CD14-positive monocyte (primary cell): ENCODE measurements at regions not wholly inside any gene's neighbourhood (a gene's known extent, or its start where the extent isn't known, plus 50 kb on each side); places are given as distances from the start of the nearest gene placed in this dataset.

Source experiments
- DNase-seq, 3 donors: peaks; one replicate each; pipeline ENCODE4 v3.0.0-alpha.2; 2011 to 2022
- H2AFZ ChIP-seq: 2 replicates; pipeline ENCODE4 v1.6.0; 2012; ENCODE audit warnings: mild to moderate bottlenecking, low read depth, low read length, inconsistent platforms; ENCODE audit not compliant: insufficient read depth, poor library complexity, severe bottlenecking
- H3K27ac ChIP-seq, 2 donors: 1 replicate in 1 of 2; 2 replicates in 1 of 2; pipeline ENCODE4 v1.5.1; 2012 to 2013; ENCODE audit warnings: low read length in 2 of 2, control low read depth in 1 of 2, inconsistent platforms in 1 of 2, low read depth in 1 of 2, mild to moderate bottlenecking in 1 of 2
- H3K27me3 ChIP-seq, 2 donors: one replicate each; pipeline versions ENCODE4 v1.6.0 to v1.6.1; 2011 to 2013; ENCODE audit warnings: low read length in 2 of 2; ENCODE audit not compliant: control insufficient read depth in 2 of 2, insufficient read depth in 2 of 2
- H3K36me3 ChIP-seq, 2 donors: replicated peaks in 1 of 2; 1 replicate in 1 of 2; 2 replicates in 1 of 2; pipeline versions ENCODE4 v1.5.1 to v1.6.1; 2012 to 2013; ENCODE audit warnings: low read length in 2 of 2, control low read depth in 1 of 2, inconsistent platforms in 1 of 2, mild to moderate bottlenecking in 1 of 2; ENCODE audit not compliant: insufficient read depth in 2 of 2, control insufficient read depth in 1 of 2
- H3K4me1 ChIP-seq, 2 donors: 1 replicate in 1 of 2; 2 replicates in 1 of 2; pipeline versions ENCODE4 v1.5.1 to v1.6.1; 2012 to 2013; ENCODE audit warnings: low read length in 2 of 2, control low read depth in 1 of 2, inconsistent platforms in 1 of 2, mild to moderate bottlenecking in 1 of 2, moderate library complexity in 1 of 2; ENCODE audit not compliant: insufficient read depth in 2 of 2, control insufficient read depth in 1 of 2
- H3K4me2 ChIP-seq: replicated peaks from 2 replicates; pipeline ENCODE3; 2012; ENCODE audit warnings: low read length, moderate library complexity, mild to moderate bottlenecking; ENCODE audit not compliant: poor library complexity, severe bottlenecking; ENCODE audit errors: extremely low read depth
- H3K4me3 ChIP-seq, 3 experiments: fragments of 200-600 bp in 1 of 3; sonication (generic) in 1 of 3; replicated peaks in 1 of 3; 1 replicate in 2 of 3; 2 replicates in 1 of 3; pipeline ENCODE4 v1.5.1; 2011 to 2013; ENCODE audit warnings: low read length in 3 of 3, mild to moderate bottlenecking in 3 of 3, control low read depth in 2 of 3, low read depth in 2 of 3, inconsistent platforms in 1 of 3, moderate library complexity in 1 of 3
- H3K79me2 ChIP-seq: 2 replicates; pipeline ENCODE4 v1.6.0; 2012; ENCODE audit warnings: mild to moderate bottlenecking, control low read depth, inconsistent platforms, low read length, moderate library complexity; ENCODE audit not compliant: insufficient read depth
- H3K9ac ChIP-seq: 2 replicates; pipeline ENCODE4 v1.6.0; 2017; ENCODE audit warnings: low read length, mild to moderate bottlenecking; ENCODE audit not compliant: insufficient read depth, poor library complexity, severe bottlenecking
- H3K9me3 ChIP-seq, 2 donors: replicated peaks in 1 of 2; 1 replicate in 1 of 2; 2 replicates in 1 of 2; pipeline versions ENCODE4 v1.5.1 to v1.6.1; 2012 to 2013; ENCODE audit warnings: low read length in 2 of 2, control low read depth in 1 of 2; ENCODE audit not compliant: control insufficient read depth in 1 of 2, insufficient read depth in 1 of 2
- H4K20me1 ChIP-seq: 2 replicates; pipeline ENCODE4 v1.6.0; 2012; ENCODE audit warnings: mild to moderate bottlenecking, low read length, control low read depth, moderate library complexity; ENCODE audit not compliant: insufficient read depth
- H3K27ac Mint-ChIP-seq, 7 donors: one replicate each; pipeline ENCODE4 v1.8.0; 2020; ENCODE audit warnings: mild to moderate bottlenecking in 7 of 7, mixed read lengths in 7 of 7, moderate library complexity in 6 of 7, inconsistent platforms in 2 of 7
- H3K27me3 Mint-ChIP-seq, 3 donors: one replicate each; pipeline ENCODE4 v1.8.0; 2021 to 2022; ENCODE audit warnings: low read depth in 3 of 3, mild to moderate bottlenecking in 3 of 3, mixed read lengths in 3 of 3, moderate library complexity in 3 of 3, inconsistent platforms in 1 of 3
- H3K36me3 Mint-ChIP-seq, 2 donors: one replicate each; pipeline ENCODE4 v1.8.0; 2020; ENCODE audit warnings: mixed read lengths in 2 of 2, inconsistent platforms in 1 of 2, mild to moderate bottlenecking in 1 of 2
- H3K4me1 Mint-ChIP-seq: one replicate; pipeline ENCODE4 v1.8.0; 2020; ENCODE audit warnings: mild to moderate bottlenecking, mixed read lengths
- H3K4me3 Mint-ChIP-seq, 2 donors: one replicate each; pipeline ENCODE4 v1.8.0; 2020; ENCODE audit warnings: mild to moderate bottlenecking in 2 of 2, mixed read lengths in 2 of 2, moderate library complexity in 1 of 2
- H3K9me3 Mint-ChIP-seq, 7 donors: one replicate each; pipeline ENCODE4 v1.8.0; 2020 to 2022; ENCODE audit warnings: mixed read lengths in 7 of 7, mild to moderate bottlenecking in 6 of 7, moderate library complexity in 6 of 7, inconsistent platforms in 2 of 7
- WGBS: methylation state at CpG from one replicate; pipeline ENCODE4 v1.1.5; 2013; ENCODE audit warnings: missing lambda C conversion rate; ENCODE audit not compliant: insufficient coverage; 5-methylcytosine and 5-hydroxymethylcytosine counted together
- intact Hi-C, 2 donors: fragments of 100-400 bp; cut with micrococcal nuclease; formaldehyde crosslinking; loops; one replicate each; pipeline versions ENCODE4 v1.15.0 to v1.15.1; 2023
- TF ChIP-seq, protein P1 (sequence below): fragments of 200-600 bp; IDR thresholded peaks from one replicate; pipeline ENCODE4 v1.8.0; 2022; ENCODE audit warnings: antibody characterized with exemption, mild to moderate bottlenecking

DNA sequence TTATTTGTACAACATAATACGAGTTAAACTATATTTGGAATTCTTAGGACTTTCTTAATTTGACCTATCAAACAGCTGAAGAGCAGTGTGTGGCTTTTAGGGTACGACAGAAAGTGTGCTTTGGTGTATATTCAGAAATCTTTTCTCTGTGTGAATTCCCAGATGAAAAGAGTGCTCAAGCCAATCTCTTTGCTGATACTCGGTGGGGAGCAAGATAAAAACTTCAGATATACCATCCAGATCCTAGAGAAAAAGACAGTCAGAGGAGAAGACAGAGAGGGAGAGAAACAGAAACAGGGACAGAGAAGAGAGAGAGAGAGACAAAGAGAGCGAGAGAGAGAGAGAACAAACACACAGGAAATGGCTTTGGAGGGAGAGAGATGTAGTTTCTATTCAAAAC is 658.3 kb upstream of the CPEB2 start:
- H3K4me1 Mint-ChIP-seq: peaks cover 24% of the 10 kb centered on the region
- WGBS: no CpG with 5 or more reads among the region's 4 CpGs
- H3K4me3 Mint-ChIP-seq: no peak overlapping the region
- Histone ChIP-seq H3K27me3 (no peaks in the 10 kb centered on the region), H3K4me3 (no peak overlapping the region), H4K20me1 (no peaks in the 10 kb centered on the region), H3K79me2 (no peaks in the 10 kb centered on the region), H3K36me3 (no peaks in the 10 kb centered on the region), H2AFZ (no peak overlapping the region), H3K4me1 (peaks cover 16 to 44% of the 10 kb centered on the region in 2 donors), H3K9ac (no peak overlapping the region), H3K4me2 (no peak overlapping the region), H3K27ac (no peak overlapping the region), H3K9me3 (no peaks in the 10 kb centered on the region)
- DNase-seq: no peak
- intact Hi-C loops: loop anchor here in 1 of 2 donors (10.0 kb wide), 1 partner anchor 219 kb away; no protein-coding TSS in a partner anchor
- TF ChIP-seq, protein P1, sequence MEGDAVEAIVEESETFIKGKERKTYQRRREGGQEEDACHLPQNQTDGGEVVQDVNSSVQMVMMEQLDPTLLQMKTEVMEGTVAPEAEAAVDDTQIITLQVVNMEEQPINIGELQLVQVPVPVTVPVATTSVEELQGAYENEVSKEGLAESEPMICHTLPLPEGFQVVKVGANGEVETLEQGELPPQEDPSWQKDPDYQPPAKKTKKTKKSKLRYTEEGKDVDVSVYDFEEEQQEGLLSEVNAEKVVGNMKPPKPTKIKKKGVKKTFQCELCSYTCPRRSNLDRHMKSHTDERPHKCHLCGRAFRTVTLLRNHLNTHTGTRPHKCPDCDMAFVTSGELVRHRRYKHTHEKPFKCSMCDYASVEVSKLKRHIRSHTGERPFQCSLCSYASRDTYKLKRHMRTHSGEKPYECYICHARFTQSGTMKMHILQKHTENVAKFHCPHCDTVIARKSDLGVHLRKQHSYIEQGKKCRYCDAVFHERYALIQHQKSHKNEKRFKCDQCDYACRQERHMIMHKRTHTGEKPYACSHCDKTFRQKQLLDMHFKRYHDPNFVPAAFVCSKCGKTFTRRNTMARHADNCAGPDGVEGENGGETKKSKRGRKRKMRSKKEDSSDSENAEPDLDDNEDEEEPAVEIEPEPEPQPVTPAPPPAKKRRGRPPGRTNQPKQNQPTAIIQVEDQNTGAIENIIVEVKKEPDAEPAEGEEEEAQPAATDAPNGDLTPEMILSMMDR: no peak
- peaks cover 3 to 9% (median 4%) of the 10 kb centered on the region in 7 donors for H3K9me3 Mint-ChIP-seq
- H3K36me3 Mint-ChIP-seq: no peaks in the 10 kb centered on the region
- H3K27me3 Mint-ChIP-seq: peaks cover 0 to 2% (median 0%) of the 10 kb centered on the region in 3 donors
- peak overlapping the region in 2 of 7 donors; percentile 74 to 81 for H3K27ac Mint-ChIP-seq

DNA sequence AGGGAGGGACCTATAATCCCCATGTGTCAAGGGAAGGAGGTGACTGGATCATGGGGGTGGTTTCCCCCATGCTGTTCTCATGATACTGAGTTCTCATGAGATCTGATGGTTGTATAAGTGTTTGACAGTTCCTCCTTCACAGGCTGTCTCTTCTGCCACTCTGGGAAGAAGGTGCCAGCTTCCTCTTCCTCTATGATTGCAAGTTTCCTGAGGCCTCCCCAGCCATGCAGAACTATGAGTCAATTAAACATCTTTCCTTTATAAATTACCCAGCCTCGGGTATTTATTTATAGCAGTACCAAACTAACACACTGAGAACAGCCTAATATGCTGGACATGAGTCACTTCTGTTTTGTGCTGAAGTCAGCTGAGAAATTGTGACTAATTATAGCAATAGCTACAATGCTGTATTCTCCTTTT is 656.9 kb upstream of the CPEB2 start:
- H3K4me1 ChIP-seq: peaks cover 14 to 31% of the 10 kb centered on the region in 2 donors
- peaks cover 21% of the 10 kb centered on the region for H3K4me1 Mint-ChIP-seq
- peak overlapping the region; percentile 49 for H3K4me2 ChIP-seq
- no peak overlapping the region for H3K9ac ChIP-seq
- H4K20me1 ChIP-seq: no peaks in the 10 kb centered on the region
- peaks cover 3 to 9% (median 4%) of the 10 kb centered on the region in 7 donors for H3K9me3 Mint-ChIP-seq
- H3K79me2 ChIP-seq: no peaks in the 10 kb centered on the region
- H2AFZ ChIP-seq: no peak overlapping the region
- no peaks in the 10 kb centered on the region for H3K9me3 ChIP-seq
- H3K36me3 Mint-ChIP-seq: no peaks in the 10 kb centered on the region
- peak overlapping the region; percentile 84 to 95 (median 93) for H3K27ac Mint-ChIP-seq
- peaks cover 0 to 2% (median 0%) of the 10 kb centered on the region in 3 donors for H3K27me3 Mint-ChIP-seq
- H3K4me3 ChIP-seq: peak overlapping the region in 1 of 3 experiments; percentile 41
- no peaks in the 10 kb centered on the region for H3K27me3 ChIP-seq
- intact Hi-C loops: loop anchor here in 1 of 2 donors (10.0 kb wide), 1 partner anchor 221 kb away; no protein-coding TSS in a partner anchor
- peak overlapping the region in 1 of 2 donors; percentile 82 for H3K27ac ChIP-seq
- WGBS: no CpG with 5 or more reads among the region's 1 CpG
- no peaks in the 10 kb centered on the region for H3K36me3 ChIP-seq
- DNase-seq: peak; percentile 82 to 89 (median 84)
- TF ChIP-seq, protein P1: no peak
- H3K4me3 Mint-ChIP-seq: peak overlapping the region in 1 of 2 donors; percentile 71
